Endothelial cell of umbilical vein (primary cell): ENCODE measurements at regions not wholly inside any gene's neighbourhood (a gene's known extent, or its start where the extent isn't known, plus 50 kb on each side); places are given as distances from the start of the nearest gene placed in this dataset.
A peak's percentile ranks its signal among the peaks of the same experiment; 100 is the strongest.

ENCODE experiments used
- BruUV-seq: library from RNA; stranded (reverse); fragments of 400-500 nt; replicated peaks from 2 replicates; lab custom pipeline; 2021; lab: Mats Ljungman, UMichigan
- CTCF ChIA-PET: fragments of 300-600, 350-600 bp; sonication (Branson Sonifier 250); formaldehyde crosslinking; loops from one replicate; lab custom pipeline; 2021; ENCODE audit warnings: antibody characterized with exemption, inconsistent platforms; lab: Charles Lee
- POLR2A ChIA-PET: fragments of 300-600, 350-600 bp; sonication (Branson Sonifier 250); formaldehyde crosslinking; loops from one replicate; lab custom pipeline; 2021; ENCODE audit warnings: antibody characterized with exemption, inconsistent platforms; lab: Charles Lee
- DNase-seq: peaks from one replicate; pipeline ENCODE4 v3.0.0-alpha.2; 2011; ENCODE audit warnings: low read depth, low spot score
- FAIRE-seq: peaks from 2 replicates; lab custom pipeline; 2011; peaks lifted over from hg19 to GRCh38; lab: Jason Lieb, UNC
- H2AFZ ChIP-seq: 2 replicates; pipeline ENCODE4 v1.6.0; 2012; ENCODE audit warnings: low read depth, low read length, control low read depth, inconsistent platforms
- H3K27ac ChIP-seq: 2 replicates; pipeline ENCODE4 v1.5.1; 2011; ENCODE audit warnings: low read depth, mild to moderate bottlenecking, control low read depth, low read length, moderate library complexity; ENCODE audit not compliant: insufficient read depth
- H3K27me3 ChIP-seq, 2 experiments: 2 replicates each; pipeline versions ENCODE4 v1.6.0 to v1.6.1; 2011; ENCODE audit warnings: low read length in 2 of 2, mixed read lengths in 1 of 2; ENCODE audit not compliant: control insufficient read depth in 2 of 2, insufficient read depth in 2 of 2
- H3K36me3 ChIP-seq, 2 experiments: 2 replicates in 1 of 2; 3 replicates in 1 of 2; pipeline ENCODE4 v1.5.1; 2011; ENCODE audit warnings: low read length in 2 of 2, mild to moderate bottlenecking in 1 of 2, moderate library complexity in 1 of 2; ENCODE audit not compliant: control insufficient read depth in 2 of 2, insufficient read depth in 2 of 2; ENCODE audit errors: extremely low read depth in 1 of 2
- H3K4me1 ChIP-seq: 3 replicates; pipeline ENCODE4 v1.5.1; 2011; ENCODE audit warnings: mild to moderate bottlenecking, low read length; ENCODE audit not compliant: control insufficient read depth, insufficient read depth; ENCODE audit errors: extremely low read depth
- H3K4me2 ChIP-seq: 2 replicates; pipeline ENCODE4 v1.6.1; 2011; ENCODE audit warnings: low read length, control low read depth, mixed read lengths; ENCODE audit not compliant: insufficient read depth
- H3K4me3 ChIP-seq, 3 experiments: fragments of 200-600 bp in 1 of 3; sonication (generic), shearing (Covaris generic) in 1 of 3; replicated peaks in 1 of 3; 2 replicates each; pipeline ENCODE4 v1.5.1; 2011 to 2016; ENCODE audit warnings: control low read depth in 3 of 3, low read length in 3 of 3, mild to moderate bottlenecking in 2 of 3, inconsistent platforms in 1 of 3, low read depth in 1 of 3, moderate library complexity in 1 of 3; ENCODE audit not compliant: insufficient read depth in 1 of 3
- H3K79me2 ChIP-seq: 2 replicates; pipeline ENCODE4 v1.6.0; 2012; ENCODE audit warnings: low read length, inconsistent platforms; ENCODE audit not compliant: control insufficient read depth, insufficient read depth
- H3K9ac ChIP-seq: replicated peaks from 2 replicates; pipeline ENCODE3; 2011; ENCODE audit warnings: low read length, control low read depth; ENCODE audit not compliant: insufficient read depth; ENCODE audit errors: extremely low read depth
- H3K9me1 ChIP-seq: replicated peaks from 3 replicates; pipeline ENCODE4 v1.6.0; 2011; ENCODE audit warnings: mild to moderate bottlenecking, low read length; ENCODE audit not compliant: control insufficient read depth, insufficient read depth; ENCODE audit errors: extremely low read depth
- H3K9me3 ChIP-seq: replicated peaks from 2 replicates; pipeline ENCODE4 v1.5.1; 2012; ENCODE audit warnings: low read length, inconsistent platforms; ENCODE audit not compliant: control insufficient read depth, insufficient read depth
- H4K20me1 ChIP-seq: replicated peaks from 2 replicates; pipeline ENCODE3; 2011; ENCODE audit warnings: mild to moderate bottlenecking, low read length; ENCODE audit not compliant: control insufficient read depth, insufficient read depth; ENCODE audit errors: extremely low read depth
- CTCF ChIP-seq, 2 donors: IDR thresholded peaks; 1 replicate in 1 of 2; 2 replicates in 1 of 2; pipeline ENCODE4 v1.5.1; 2011; ENCODE audit warnings: low read length in 2 of 2, mild to moderate bottlenecking in 2 of 2, moderate library complexity in 2 of 2, control low read depth in 1 of 2, inconsistent platforms in 1 of 2, low read depth in 1 of 2; ENCODE audit not compliant: insufficient read depth in 1 of 2; ENCODE audit errors: extremely low read depth in 1 of 2
- FOS ChIP-seq: IDR thresholded peaks from 2 replicates; pipeline ENCODE4 v1.6.1; 2011; ENCODE audit warnings: mild to moderate bottlenecking, low read length, moderate library complexity, borderline replicate concordance; ENCODE audit not compliant: insufficient read depth
- GATA2 ChIP-seq: IDR thresholded peaks from 2 replicates; pipeline ENCODE4 v1.7.0; 2011; ENCODE audit warnings: low read depth, mild to moderate bottlenecking, moderate library complexity, mixed read lengths, low read length; ENCODE audit not compliant: insufficient read length, insufficient read depth
- JUN ChIP-seq: IDR thresholded peaks from 2 replicates; pipeline ENCODE4 v1.6.1; 2011; ENCODE audit warnings: borderline replicate concordance, low read depth; ENCODE audit not compliant: insufficient read length, insufficient read depth
- MYC ChIP-seq: IDR thresholded peaks from one replicate; pipeline ENCODE4 v1.6.1; 2011; ENCODE audit warnings: mild to moderate bottlenecking, low read depth, low read length
- POLR2A ChIP-seq: IDR thresholded peaks from 2 replicates; pipeline ENCODE4 v1.6.1; 2012; ENCODE audit warnings: low read depth, mild to moderate bottlenecking, control low read depth, low read length
- POLR2AphosphoS5 ChIP-seq: IDR thresholded peaks from 2 replicates; pipeline ENCODE4 v1.6.1; 2012; ENCODE audit warnings: low read depth, mild to moderate bottlenecking, control low read depth, low read length, moderate library complexity; ENCODE audit not compliant: insufficient read depth
- dilution Hi-C: fragments of 300-500 bp; cut with MboI; formaldehyde crosslinking; loops from one replicate; pipeline ENCODE4 v1.15.0; 2019; ENCODE audit warnings: low sequenced_read_pairs; ENCODE audit not compliant: extremely low pct_ligation_motif_present
- intact Hi-C: fragments of 100-400 bp; cut with micrococcal nuclease; formaldehyde crosslinking; loops from one replicate; pipeline ENCODE4 v1.10.0; 2022

GRCh38 chr13:80040196-80040980 lies 300.5 kb downstream of the SPRY2 start:
- Histone ChIP-seq H3K4me3 (no peak overlapping the region), H3K4me2 (peak overlapping the region; percentile 29), H3K9me1 (no peaks in the 10 kb centered on the region), H3K4me1 (peaks cover 36% of the 10 kb centered on the region), H3K9me3 (no peaks in the 10 kb centered on the region), H4K20me1 (no peaks in the 10 kb centered on the region), H3K79me2 (no peaks in the 10 kb centered on the region), H3K27me3 (no peaks in the 10 kb centered on the region), H2AFZ (no peak overlapping the region), H3K27ac (peak overlapping the region; percentile 37), H3K9ac (no peak overlapping the region), H3K36me3 (no peaks in the 10 kb centered on the region)
- dilution Hi-C loops (loop anchor here (25.0 kb wide), 1 partner anchor 297 kb away; the partner anchor contains the start of gene SPRY2), intact Hi-C loops (loop anchor here (1.0 to 10.0 kb wide), 5 partner anchors 8 to 914 kb away; no protein-coding TSS in a partner anchor)
- DNase-seq: peak; percentile 91
- no TSS peak for BruUV-seq
- CTCF ChIA-PET: interaction anchor here (0.5 to 1.0 kb wide), 2 partner anchors 71 to 78 kb away, joined by 3 read pairs; no protein-coding TSS in a partner anchor
- POLR2A ChIA-PET: interaction anchor here (1.0 kb wide), 1 partner anchor 301 kb away, joined by 4 read pairs; the partner anchor contains the start of gene SPRY2
- FAIRE-seq: peak; percentile 79
- TF ChIP-seq GATA2 (peak; percentile 98), POLR2AphosphoS5 (peak; percentile 89), CTCF (IDR thresholded peaks at IDR 0.05; ENCODE audit: extremely low read depth in 1 of 2, insufficient read depth in 1 of 2, low read depth in 1 of 2, low read length in 2 of 2) (no peak), FOS (peak; percentile 100), POLR2A (peak; percentile 44), JUN (peak; percentile 93), MYC (no peak)
